IgD-negative memory B cell (primary cell): ENCODE measurements at regions not wholly inside any gene's neighbourhood (a gene's known extent, or its start where the extent isn't known, plus 50 kb on each side); places are given as distances from the start of the nearest gene placed in this dataset.

Source experiments
- H3K27ac Mint-ChIP-seq, 3 donors: one replicate each; pipeline ENCODE4 v1.8.0; 2020 to 2022; ENCODE audit warnings: mild to moderate bottlenecking in 3 of 3, mixed read lengths in 3 of 3, moderate library complexity in 1 of 3
- H3K27me3 Mint-ChIP-seq: one replicate; pipeline ENCODE4 v1.8.0; 2021; ENCODE audit warnings: mixed read lengths
- H3K36me3 Mint-ChIP-seq: one replicate; pipeline ENCODE4 v1.8.0; 2020; ENCODE audit warnings: mild to moderate bottlenecking, mixed read lengths
- H3K4me1 Mint-ChIP-seq, 3 donors: one replicate each; pipeline ENCODE4 v1.8.0; 2020 to 2022; ENCODE audit warnings: mixed read lengths in 3 of 3, mild to moderate bottlenecking in 1 of 3
- H3K4me3 Mint-ChIP-seq, 4 donors: one replicate each; pipeline ENCODE4 v1.8.0; 2020 to 2022; ENCODE audit warnings: mild to moderate bottlenecking in 4 of 4, mixed read lengths in 4 of 4, moderate library complexity in 3 of 4
- H3K9me3 Mint-ChIP-seq, 3 donors: one replicate each; pipeline ENCODE4 v1.8.0; 2020 to 2021; ENCODE audit warnings: mixed read lengths in 3 of 3, mild to moderate bottlenecking in 1 of 3

GRCh38 chr4:138540056-138540800 lies 298.1 kb upstream of the SLC7A11 start:
- Mint-ChIP-seq H3K27ac (no peak overlapping the region), H3K27me3 (no peaks in the 10 kb centered on the region)

GRCh38 chr4:138538743-138539142 lies 296.6 kb upstream of the SLC7A11 start:
- H3K27ac Mint-ChIP-seq = no peak overlapping the region
- peaks cover 0 to 7% (median 1%) of the 10 kb centered on the region in 3 donors for H3K9me3 Mint-ChIP-seq
- no peaks in the 10 kb centered on the region for H3K27me3 Mint-ChIP-seq
- no peak overlapping the region for H3K4me3 Mint-ChIP-seq
- no peaks in the 10 kb centered on the region for H3K4me1 Mint-ChIP-seq
- peaks cover 1% of the 10 kb centered on the region for H3K36me3 Mint-ChIP-seq

More at GRCh38 chr4:138540056-138540800, 298.1 kb upstream of the SLC7A11 start:
- Mint-ChIP-seq H3K4me1 (no peaks in the 10 kb centered on the region), H3K9me3 (peaks cover 0 to 7% (median 5%) of the 10 kb centered on the region in 3 donors), H3K4me3 (no peak overlapping the region), H3K36me3 (peaks cover 1% of the 10 kb centered on the region)

GRCh38 chr4:138537731-138538490 lies 295.8 kb upstream of the SLC7A11 start:
- no peaks in the 10 kb centered on the region for H3K27me3 Mint-ChIP-seq
- no peak overlapping the region for H3K4me3 Mint-ChIP-seq
- no peaks in the 10 kb centered on the region for H3K4me1 Mint-ChIP-seq
- H3K36me3 Mint-ChIP-seq = peaks cover 1% of the 10 kb centered on the region
- no peak overlapping the region for H3K27ac Mint-ChIP-seq
- peaks cover 1 to 15% (median 3%) of the 10 kb centered on the region in 3 donors for H3K9me3 Mint-ChIP-seq

GRCh38 chr4:138535316-138535715 lies 293.2 kb upstream of the SLC7A11 start:
- H3K4me1 Mint-ChIP-seq = no peaks in the 10 kb centered on the region
- H3K4me3 Mint-ChIP-seq = no peak overlapping the region
- H3K27ac Mint-ChIP-seq = no peak overlapping the region
- no peaks in the 10 kb centered on the region for H3K27me3 Mint-ChIP-seq
- peaks cover 1% of the 10 kb centered on the region for H3K36me3 Mint-ChIP-seq
- peaks cover 4 to 35% (median 16%) of the 10 kb centered on the region in 3 donors for H3K9me3 Mint-ChIP-seq

- Mint-ChIP-seq H3K27me3 (peaks cover 1% of the 10 kb centered on the region), H3K9me3 (peaks cover 0 to 7% (median 4%) of the 10 kb centered on the region in 3 donors), H3K4me1 (no peaks in the 10 kb centered on the region), H3K36me3 (no peaks in the 10 kb centered on the region), H3K27ac (no peak overlapping the region), H3K4me3 (no peak overlapping the region)
Observed at GRCh38 chr4:138522366-138522765, 280.2 kb upstream of the SLC7A11 start.

GRCh38 chr4:138521809-138522208 lies 279.7 kb upstream of the SLC7A11 start:
- no peak overlapping the region for H3K4me3 Mint-ChIP-seq
- no peaks in the 10 kb centered on the region for H3K4me1 Mint-ChIP-seq
- H3K27me3 Mint-ChIP-seq = peaks cover 1% of the 10 kb centered on the region
- no peaks in the 10 kb centered on the region for H3K36me3 Mint-ChIP-seq
- no peak overlapping the region for H3K27ac Mint-ChIP-seq
- H3K9me3 Mint-ChIP-seq = peaks cover 0 to 7% (median 4%) of the 10 kb centered on the region in 3 donors

- peaks cover 3% of the 10 kb centered on the region for H3K27me3 Mint-ChIP-seq
- no peak overlapping the region for H3K4me3 Mint-ChIP-seq
- H3K4me1 Mint-ChIP-seq = no peaks in the 10 kb centered on the region
- H3K36me3 Mint-ChIP-seq = no peaks in the 10 kb centered on the region
- no peak overlapping the region for H3K27ac Mint-ChIP-seq
- peaks cover 0 to 3% (median 2%) of the 10 kb centered on the region in 3 donors for H3K9me3 Mint-ChIP-seq
Observed at GRCh38 chr4:138519436-138519835, 277.3 kb upstream of the SLC7A11 start.

GRCh38 chr4:138513535-138513934 lies 271.4 kb upstream of the SLC7A11 start:
- Mint-ChIP-seq H3K4me1 (no peaks in the 10 kb centered on the region), H3K27ac (no peak overlapping the region), H3K36me3 (no peaks in the 10 kb centered on the region), H3K9me3 (peaks cover 0 to 1% (median 0%) of the 10 kb centered on the region in 3 donors), H3K27me3 (peaks cover 1% of the 10 kb centered on the region), H3K4me3 (no peak overlapping the region)

- Mint-ChIP-seq H3K27ac (no peak overlapping the region), H3K36me3 (no peaks in the 10 kb centered on the region), H3K9me3 (peaks cover 0 to 1% (median 0%) of the 10 kb centered on the region in 3 donors), H3K4me1 (no peaks in the 10 kb centered on the region), H3K4me3 (no peak overlapping the region), H3K27me3 (peaks cover 1% of the 10 kb centered on the region)
Observed at GRCh38 chr4:138512756-138513155, 270.6 kb upstream of the SLC7A11 start.

- Mint-ChIP-seq H3K36me3 (no peaks in the 10 kb centered on the region), H3K27me3 (no peaks in the 10 kb centered on the region), H3K9me3 (peaks cover 0 to 6% (median 0%) of the 10 kb centered on the region in 3 donors), H3K4me3 (no peak overlapping the region), H3K4me1 (no peaks in the 10 kb centered on the region), H3K27ac (no peak overlapping the region)
Observed at GRCh38 chr4:138510053-138510452, 267.9 kb upstream of the SLC7A11 start.

- H3K27ac Mint-ChIP-seq = no peak overlapping the region
- no peaks in the 10 kb centered on the region for H3K27me3 Mint-ChIP-seq
- no peaks in the 10 kb centered on the region for H3K4me1 Mint-ChIP-seq
- no peaks in the 10 kb centered on the region for H3K36me3 Mint-ChIP-seq
- H3K9me3 Mint-ChIP-seq = peaks cover 0 to 10% (median 0%) of the 10 kb centered on the region in 3 donors
- H3K4me3 Mint-ChIP-seq = no peak overlapping the region
Observed at GRCh38 chr4:138509346-138509745, 267.2 kb upstream of the SLC7A11 start.

GRCh38 chr4:138507522-138507921 lies 265.4 kb upstream of the SLC7A11 start:
- H3K27me3 Mint-ChIP-seq = no peaks in the 10 kb centered on the region
- no peaks in the 10 kb centered on the region for H3K36me3 Mint-ChIP-seq
- no peak overlapping the region for H3K27ac Mint-ChIP-seq
- no peaks in the 10 kb centered on the region for H3K4me1 Mint-ChIP-seq
- peaks cover 3 to 17% (median 6%) of the 10 kb centered on the region in 3 donors for H3K9me3 Mint-ChIP-seq
- no peak overlapping the region for H3K4me3 Mint-ChIP-seq

- H3K27ac Mint-ChIP-seq = no peak overlapping the region
- no peak overlapping the region for H3K4me3 Mint-ChIP-seq
- H3K36me3 Mint-ChIP-seq = no peaks in the 10 kb centered on the region
- H3K4me1 Mint-ChIP-seq = no peaks in the 10 kb centered on the region
- H3K9me3 Mint-ChIP-seq = peaks cover 4 to 35% (median 23%) of the 10 kb centered on the region in 3 donors
- H3K27me3 Mint-ChIP-seq = no peaks in the 10 kb centered on the region
Observed at GRCh38 chr4:138501614-138502013, 259.5 kb upstream of the SLC7A11 start.

- Mint-ChIP-seq H3K27me3 (no peaks in the 10 kb centered on the region), H3K9me3 (peaks cover 4 to 35% (median 22%) of the 10 kb centered on the region in 3 donors), H3K4me1 (no peaks in the 10 kb centered on the region), H3K36me3 (no peaks in the 10 kb centered on the region), H3K27ac (no peak overlapping the region), H3K4me3 (no peak overlapping the region)
Observed at GRCh38 chr4:138500869-138501268, 258.7 kb upstream of the SLC7A11 start.

- Mint-ChIP-seq H3K27ac (no peak overlapping the region), H3K4me3 (no peak overlapping the region), H3K4me1 (no peaks in the 10 kb centered on the region), H3K36me3 (no peaks in the 10 kb centered on the region), H3K9me3 (peaks cover 4 to 35% (median 17%) of the 10 kb centered on the region in 3 donors), H3K27me3 (no peaks in the 10 kb centered on the region)
Observed at GRCh38 chr4:138499627-138500026, 257.5 kb upstream of the SLC7A11 start.
